ENCODE measurements at regions not wholly inside any gene's neighbourhood (a gene's known extent, or its start where the extent isn't known, plus 50 kb on each side); places are given as distances from the start of the nearest gene placed in this dataset.

DNA sequence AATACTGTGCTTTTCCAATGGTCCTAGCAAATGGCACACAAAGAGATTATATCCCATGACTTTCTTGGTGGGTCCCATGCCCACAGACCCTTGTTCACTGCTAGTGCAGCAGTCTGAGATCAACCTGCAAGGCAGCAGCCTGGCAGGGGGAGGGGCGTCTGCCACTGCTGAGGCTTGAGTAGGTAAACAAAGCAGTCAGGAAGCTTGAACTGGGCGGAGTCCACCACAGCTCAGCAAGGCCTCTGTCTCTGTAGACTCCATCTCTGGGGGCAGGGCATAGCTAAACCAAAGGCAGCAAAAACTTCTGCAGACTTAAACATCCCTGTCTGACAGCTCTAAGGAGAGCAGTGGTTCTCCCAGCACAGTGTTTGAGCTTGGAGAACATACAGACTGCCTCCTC is 82.9 kb downstream of the ZNF737 start:
- intact Hi-C loops (cut with DNase I; ENCODE audit: low total_unique reads): no loop called here
- WGBS, 2 donors (ENCODE audit: low coverage in 1 of 2): 29% methylated on average over 2 of the region's 2 CpGs; no CpG with 5 or more reads in 1 of the 2 donors
- DNase-seq: no peak

DNA sequence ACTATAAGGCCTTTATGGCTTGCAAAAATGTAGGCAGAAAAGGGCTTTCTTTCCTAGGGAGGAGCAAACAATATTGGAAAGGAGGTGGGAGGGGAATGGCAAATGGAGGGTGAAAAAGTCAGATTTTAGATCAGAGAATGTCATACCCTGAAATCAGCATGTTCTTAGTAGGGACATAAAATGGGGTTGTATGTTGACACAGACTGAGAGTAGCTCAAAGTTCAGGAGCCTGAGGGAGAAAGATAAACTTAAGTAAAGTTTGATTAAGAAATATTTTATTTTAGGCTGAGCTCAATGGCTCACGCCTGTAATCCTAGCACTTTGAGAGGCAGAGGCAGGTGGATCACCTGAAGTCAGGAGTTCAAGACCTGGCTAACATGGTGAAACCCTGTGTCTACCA is 83.8 kb downstream of the ZNF737 start:
- no peak for TF ChIP-seq POLR2AphosphoS5 (IDR thresholded peaks at IDR 0.05)
- TF ChIP-seq, protein P1, sequence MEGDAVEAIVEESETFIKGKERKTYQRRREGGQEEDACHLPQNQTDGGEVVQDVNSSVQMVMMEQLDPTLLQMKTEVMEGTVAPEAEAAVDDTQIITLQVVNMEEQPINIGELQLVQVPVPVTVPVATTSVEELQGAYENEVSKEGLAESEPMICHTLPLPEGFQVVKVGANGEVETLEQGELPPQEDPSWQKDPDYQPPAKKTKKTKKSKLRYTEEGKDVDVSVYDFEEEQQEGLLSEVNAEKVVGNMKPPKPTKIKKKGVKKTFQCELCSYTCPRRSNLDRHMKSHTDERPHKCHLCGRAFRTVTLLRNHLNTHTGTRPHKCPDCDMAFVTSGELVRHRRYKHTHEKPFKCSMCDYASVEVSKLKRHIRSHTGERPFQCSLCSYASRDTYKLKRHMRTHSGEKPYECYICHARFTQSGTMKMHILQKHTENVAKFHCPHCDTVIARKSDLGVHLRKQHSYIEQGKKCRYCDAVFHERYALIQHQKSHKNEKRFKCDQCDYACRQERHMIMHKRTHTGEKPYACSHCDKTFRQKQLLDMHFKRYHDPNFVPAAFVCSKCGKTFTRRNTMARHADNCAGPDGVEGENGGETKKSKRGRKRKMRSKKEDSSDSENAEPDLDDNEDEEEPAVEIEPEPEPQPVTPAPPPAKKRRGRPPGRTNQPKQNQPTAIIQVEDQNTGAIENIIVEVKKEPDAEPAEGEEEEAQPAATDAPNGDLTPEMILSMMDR (IDR thresholded peaks at IDR 0.05): no peak
- in situ Hi-C loops (cut with MboI; ENCODE audit: low pct_ligation_motif_present in 1 of 4, low pct_unique_long_range_greater_than_20kb in 1 of 4, low sequenced_read_pairs in 3 of 4) (no loop called here), intact Hi-C loops (cut with DNase I; ENCODE audit: low total_unique reads) (no loop called here)
- WGBS, 2 donors (ENCODE audit: low coverage in 1 of 2): 50 to 53% methylated on average over 1 of the region's 1 CpG
- no peaks in the 10 kb centered on the region for H3K4me1 ChIP-seq
- H3K27me3 ChIP-seq: no peaks in the 10 kb centered on the region
- DNase-seq: no peak
- no peak overlapping the region for H3K27ac ChIP-seq
- no peaks in the 10 kb centered on the region for H3K9me3 ChIP-seq
- H3K4me3 ChIP-seq: no peak overlapping the region
- no peaks in the 10 kb centered on the region for H3K36me3 ChIP-seq

More for the DNA sequence above, 82.9 kb downstream of the ZNF737 start:
- Histone ChIP-seq H3K9me3 (no peaks in the 10 kb centered on the region), H3K4me1 (no peaks in the 10 kb centered on the region), H3K36me3 (no peaks in the 10 kb centered on the region), H3K27me3 (no peaks in the 10 kb centered on the region), H3K4me3 (no peak overlapping the region), H3K27ac (no peak overlapping the region)
- in situ Hi-C loops (cut with MboI; ENCODE audit: low pct_ligation_motif_present in 1 of 4, low pct_unique_long_range_greater_than_20kb in 1 of 4, low sequenced_read_pairs in 3 of 4): no loop called here
- TF ChIP-seq, protein P1 (IDR thresholded peaks at IDR 0.05): no peak
- TF ChIP-seq POLR2AphosphoS5 (IDR thresholded peaks at IDR 0.05): no peak

DNA sequence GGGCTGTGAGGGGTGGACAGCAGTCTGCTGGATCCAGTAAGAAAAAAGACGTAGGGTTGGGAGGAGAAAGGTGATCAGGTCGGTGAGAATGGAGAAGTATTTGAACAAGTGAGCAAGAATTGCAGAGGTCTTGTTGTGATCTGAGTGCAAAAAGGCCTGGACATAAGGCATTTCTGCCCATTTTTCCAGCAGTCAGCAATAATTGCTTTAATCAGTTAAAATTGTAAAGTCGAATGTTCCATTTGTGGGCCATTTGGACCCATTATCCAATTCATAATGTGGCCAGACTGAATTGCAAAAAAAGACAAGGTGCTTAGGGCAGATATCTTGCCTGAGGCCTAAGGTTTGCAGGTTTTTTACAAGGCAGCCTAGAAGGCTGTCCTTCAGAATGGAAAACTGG is 86.1 kb downstream of the ZNF737 start:
- TF ChIP-seq POLR2A (IDR thresholded peaks at IDR 0.05) (no peak), EP300 (IDR thresholded peaks at IDR 0.05; ENCODE audit: low read depth) (no peak)
- TF ChIP-seq, protein P1 (IDR thresholded peaks at IDR 0.05): no peak
- H3K27ac ChIP-seq: no peak overlapping the region
- no peaks in the 10 kb centered on the region for H3K9me3 ChIP-seq
- no peaks in the 10 kb centered on the region for H3K27me3 ChIP-seq
- 75 to 88% methylated on average over 3 of the region's 3 CpGs for WGBS, 2 donors (ENCODE audit: low coverage in 1 of 2)
- no peak overlapping the region for H3K4me3 ChIP-seq
- in situ Hi-C loops (cut with MboI; ENCODE audit: low pct_ligation_motif_present in 1 of 4, low pct_unique_long_range_greater_than_20kb in 1 of 4, low sequenced_read_pairs in 3 of 4): no loop called here
- H3K36me3 ChIP-seq: no peaks in the 10 kb centered on the region
- no peak for DNase-seq
- intact Hi-C loops (cut with DNase I; ENCODE audit: low total_unique reads): no loop called here
- H3K4me1 ChIP-seq: no peaks in the 10 kb centered on the region

DNA sequence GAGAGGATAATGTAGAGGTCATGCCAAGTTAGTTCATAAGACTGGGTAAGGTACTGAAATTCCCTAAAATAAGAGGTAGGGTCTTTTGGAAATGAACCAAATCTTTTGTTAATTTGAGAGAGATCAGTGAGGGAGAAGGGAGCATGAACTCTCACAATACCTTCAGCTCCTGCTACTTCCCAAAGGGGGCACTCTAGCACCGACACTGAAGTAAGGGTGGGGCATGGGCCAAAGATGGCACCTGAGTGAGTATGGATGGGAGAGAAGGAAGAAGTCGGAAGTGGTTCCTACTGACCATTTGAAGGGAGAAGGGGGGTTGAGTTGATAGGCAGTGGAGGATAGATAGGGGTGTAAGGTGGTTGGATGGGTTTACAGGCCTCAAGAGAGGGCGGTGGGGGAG is 86.6 kb downstream of the ZNF737 start:
- no peaks in the 10 kb centered on the region for H3K27me3 ChIP-seq
- TF ChIP-seq, protein P1 (IDR thresholded peaks at IDR 0.05): no peak
- TF ChIP-seq POLR2A (IDR thresholded peaks at IDR 0.05) (no peak), POLR2AphosphoS5 (IDR thresholded peaks at IDR 0.05) (no peak), EP300 (IDR thresholded peaks at IDR 0.05; ENCODE audit: low read depth) (no peak)
- no peak overlapping the region for H3K4me3 ChIP-seq
- no peaks in the 10 kb centered on the region for H3K36me3 ChIP-seq
- no peak overlapping the region for H3K27ac ChIP-seq
- in situ Hi-C loops (cut with MboI; ENCODE audit: low pct_ligation_motif_present in 1 of 4, low pct_unique_long_range_greater_than_20kb in 1 of 4, low sequenced_read_pairs in 3 of 4) (no loop called here), intact Hi-C loops (cut with DNase I; ENCODE audit: low total_unique reads) (no loop called here)
- DNase-seq: no peak
- 69 to 85% methylated on average over 3 of the region's 3 CpGs for WGBS, 2 donors (ENCODE audit: low coverage in 1 of 2)
- no peaks in the 10 kb centered on the region for H3K4me1 ChIP-seq
- H3K9me3 ChIP-seq: no peaks in the 10 kb centered on the region

Data from transverse colon (tissue), 4 donors.